BLaER1 (cell line): ENCODE measurements at regions not wholly inside any gene's neighbourhood (a gene's known extent, or its start where the extent isn't known, plus 50 kb on each side); places are given as distances from the start of the nearest gene placed in this dataset.

Source experiments
- H3K27ac ChIP-seq: shearing (Covaris generic); formaldehyde crosslinking; 2 replicates; pipeline ENCODE4 v1.8.1; 2022
- H3K27me3 ChIP-seq: shearing (Covaris generic); formaldehyde crosslinking; 2 replicates; pipeline ENCODE4 v1.8.1; 2022
- H3K36me3 ChIP-seq: shearing (Covaris generic); formaldehyde crosslinking; 2 replicates; pipeline ENCODE4 v1.8.1; 2022
- H3K4me1 ChIP-seq: shearing (Covaris generic); formaldehyde crosslinking; 2 replicates; pipeline ENCODE4 v1.8.1; 2022
- H3K4me2 ChIP-seq: shearing (Covaris generic); formaldehyde crosslinking; 2 replicates; pipeline ENCODE4 v1.8.1; 2022
- H3K4me3 ChIP-seq: shearing (Covaris generic); formaldehyde crosslinking; 2 replicates; pipeline ENCODE4 v1.8.1; 2022
- H3K9ac ChIP-seq: shearing (Covaris generic); formaldehyde crosslinking; 2 replicates; pipeline ENCODE4 v1.8.1; 2022
- H3K9me3 ChIP-seq: shearing (Covaris generic); formaldehyde crosslinking; 2 replicates; pipeline ENCODE4 v1.8.1; 2022
- H4K20me1 ChIP-seq: shearing (Covaris generic); formaldehyde crosslinking; 2 replicates; pipeline ENCODE4 v1.8.1; 2022
- Cebpa-rat ChIP-seq: shearing (Covaris generic); IDR thresholded peaks from 2 replicates; pipeline ENCODE4 v1.8.1; 2022

GRCh38 chr16:86382067-86382773 lies 128.1 kb upstream of the FOXF1 start:
- Histone ChIP-seq H3K36me3 (no peaks in the 10 kb centered on the region), H3K27me3 (no peaks in the 10 kb centered on the region), H3K9me3 (no peaks in the 10 kb centered on the region), H3K4me2 (no peak overlapping the region), H4K20me1 (no peaks in the 10 kb centered on the region), H3K27ac (no peak overlapping the region), H3K4me3 (no peak overlapping the region), H3K4me1 (peaks cover 19% of the 10 kb centered on the region), H3K9ac (no peak overlapping the region)
- no peak for TF ChIP-seq Cebpa-rat

- no peak for TF ChIP-seq Cebpa-rat
- H3K4me2 ChIP-seq = no peak overlapping the region
- H3K27me3 ChIP-seq = no peaks in the 10 kb centered on the region
- H3K36me3 ChIP-seq = no peaks in the 10 kb centered on the region
- no peaks in the 10 kb centered on the region for H3K9me3 ChIP-seq
- no peak overlapping the region for H3K9ac ChIP-seq
- H4K20me1 ChIP-seq = no peaks in the 10 kb centered on the region
- no peak overlapping the region for H3K4me3 ChIP-seq
- no peak overlapping the region for H3K27ac ChIP-seq
- H3K4me1 ChIP-seq = peaks cover 21% of the 10 kb centered on the region
These were observed 127.4 kb upstream of the FOXF1 start for GRCh38 chr16:86382774-86383407.

GRCh38 chr16:86383488-86384262 lies 126.7 kb upstream of the FOXF1 start:
- Histone ChIP-seq H3K9me3 (no peaks in the 10 kb centered on the region), H3K36me3 (no peaks in the 10 kb centered on the region), H3K4me1 (peaks cover 13% of the 10 kb centered on the region), H3K4me2 (no peak overlapping the region), H3K4me3 (no peak overlapping the region), H3K27ac (no peak overlapping the region), H4K20me1 (no peaks in the 10 kb centered on the region), H3K9ac (no peak overlapping the region), H3K27me3 (no peaks in the 10 kb centered on the region)
- TF ChIP-seq Cebpa-rat = no peak

GRCh38 chr16:86384263-86384649 lies 126.1 kb upstream of the FOXF1 start:
- no peak for TF ChIP-seq Cebpa-rat
- H3K9ac ChIP-seq = no peak overlapping the region
- H3K4me2 ChIP-seq = no peak overlapping the region
- no peak overlapping the region for H3K27ac ChIP-seq
- no peak overlapping the region for H3K4me3 ChIP-seq
- H3K4me1 ChIP-seq = peaks cover 8% of the 10 kb centered on the region
- no peaks in the 10 kb centered on the region for H3K36me3 ChIP-seq
- H3K9me3 ChIP-seq = no peaks in the 10 kb centered on the region
- H3K27me3 ChIP-seq = no peaks in the 10 kb centered on the region
- H4K20me1 ChIP-seq = no peaks in the 10 kb centered on the region

- no peak for TF ChIP-seq Cebpa-rat
- H4K20me1 ChIP-seq = no peaks in the 10 kb centered on the region
- H3K9ac ChIP-seq = no peak overlapping the region
- no peak overlapping the region for H3K27ac ChIP-seq
- H3K4me2 ChIP-seq = no peak overlapping the region
- H3K4me3 ChIP-seq = no peak overlapping the region
- no peaks in the 10 kb centered on the region for H3K27me3 ChIP-seq
- H3K4me1 ChIP-seq = peaks cover 9% of the 10 kb centered on the region; the same call in 1 of the 2 replicates
- no peaks in the 10 kb centered on the region for H3K36me3 ChIP-seq
- no peaks in the 10 kb centered on the region for H3K9me3 ChIP-seq
These were observed 125.3 kb upstream of the FOXF1 start for GRCh38 chr16:86384980-86385379.

GRCh38 chr16:86387468-86388440 lies 122.6 kb upstream of the FOXF1 start:
- H3K4me2 ChIP-seq = 0 out of 2 replicates have a peak overlapping the region, but pooled peaks have one; percentile 11
- H3K9me3 ChIP-seq = no peaks in the 10 kb centered on the region
- no peak overlapping the region for H3K27ac ChIP-seq
- H3K9ac ChIP-seq = no peak overlapping the region
- no peaks in the 10 kb centered on the region for H4K20me1 ChIP-seq
- no peaks in the 10 kb centered on the region for H3K36me3 ChIP-seq
- H3K4me3 ChIP-seq = no peak overlapping the region
- H3K4me1 ChIP-seq = peaks cover 24% of the 10 kb centered on the region
- TF ChIP-seq Cebpa-rat = no peak
- no peaks in the 10 kb centered on the region for H3K27me3 ChIP-seq

GRCh38 chr16:86388976-86389375 lies 121.4 kb upstream of the FOXF1 start:
- no peak for TF ChIP-seq Cebpa-rat
- Histone ChIP-seq H3K4me1 (peaks cover 24% of the 10 kb centered on the region), H3K4me2 (no peak overlapping the region), H3K27ac (no peak overlapping the region), H3K27me3 (no peaks in the 10 kb centered on the region), H3K4me3 (no peak overlapping the region), H3K9ac (no peak overlapping the region), H3K36me3 (no peaks in the 10 kb centered on the region), H3K9me3 (no peaks in the 10 kb centered on the region), H4K20me1 (no peaks in the 10 kb centered on the region)

GRCh38 chr16:86389566-86390328 lies 120.6 kb upstream of the FOXF1 start:
- no peak overlapping the region for H3K27ac ChIP-seq
- H3K4me1 ChIP-seq = peaks cover 24% of the 10 kb centered on the region
- H3K9ac ChIP-seq = no peak overlapping the region
- no peaks in the 10 kb centered on the region for H3K36me3 ChIP-seq
- H3K4me3 ChIP-seq = no peak overlapping the region
- no peak overlapping the region for H3K4me2 ChIP-seq
- no peaks in the 10 kb centered on the region for H3K9me3 ChIP-seq
- no peak for TF ChIP-seq Cebpa-rat
- no peaks in the 10 kb centered on the region for H3K27me3 ChIP-seq
- H4K20me1 ChIP-seq = no peaks in the 10 kb centered on the region

GRCh38 chr16:86390335-86390734 lies 120.0 kb upstream of the FOXF1 start:
- Histone ChIP-seq H3K4me1 (peaks cover 24% of the 10 kb centered on the region), H3K4me2 (no peak overlapping the region), H3K27me3 (no peaks in the 10 kb centered on the region), H4K20me1 (no peaks in the 10 kb centered on the region), H3K9ac (no peak overlapping the region), H3K36me3 (no peaks in the 10 kb centered on the region), H3K9me3 (no peaks in the 10 kb centered on the region), H3K4me3 (no peak overlapping the region), H3K27ac (no peak overlapping the region)
- TF ChIP-seq Cebpa-rat = no peak
